Breast epithelium (tissue), 3 donors: ENCODE measurements at regions not wholly inside any gene's neighbourhood (a gene's known extent, or its start where the extent isn't known, plus 50 kb on each side); places are given as distances from the start of the nearest gene placed in this dataset.

ENCODE experiments used
- POLR2A ChIP-seq: fragments of 450-650 bp; IDR thresholded peaks from one replicate; pipeline ENCODE4 v1.6.1; 2016; ENCODE audit warnings: antibody characterized with exemption, mild to moderate bottlenecking, moderate library complexity
- POLR2AphosphoS5 ChIP-seq, 3 donors: sonication (generic); formaldehyde crosslinking; IDR thresholded peaks; one replicate each; pipeline ENCODE4 v1.6.1; 2017; ENCODE audit warnings: antibody characterized with exemption in 3 of 3
- TF ChIP-seq, protein P1 (sequence below), 3 donors: fragments of 450-650 bp; IDR thresholded peaks; one replicate each; pipeline ENCODE4 v1.5.1; 2016 to 2017; ENCODE audit warnings: antibody characterized with exemption in 3 of 3, mild to moderate bottlenecking in 3 of 3, moderate library complexity in 3 of 3

DNA sequence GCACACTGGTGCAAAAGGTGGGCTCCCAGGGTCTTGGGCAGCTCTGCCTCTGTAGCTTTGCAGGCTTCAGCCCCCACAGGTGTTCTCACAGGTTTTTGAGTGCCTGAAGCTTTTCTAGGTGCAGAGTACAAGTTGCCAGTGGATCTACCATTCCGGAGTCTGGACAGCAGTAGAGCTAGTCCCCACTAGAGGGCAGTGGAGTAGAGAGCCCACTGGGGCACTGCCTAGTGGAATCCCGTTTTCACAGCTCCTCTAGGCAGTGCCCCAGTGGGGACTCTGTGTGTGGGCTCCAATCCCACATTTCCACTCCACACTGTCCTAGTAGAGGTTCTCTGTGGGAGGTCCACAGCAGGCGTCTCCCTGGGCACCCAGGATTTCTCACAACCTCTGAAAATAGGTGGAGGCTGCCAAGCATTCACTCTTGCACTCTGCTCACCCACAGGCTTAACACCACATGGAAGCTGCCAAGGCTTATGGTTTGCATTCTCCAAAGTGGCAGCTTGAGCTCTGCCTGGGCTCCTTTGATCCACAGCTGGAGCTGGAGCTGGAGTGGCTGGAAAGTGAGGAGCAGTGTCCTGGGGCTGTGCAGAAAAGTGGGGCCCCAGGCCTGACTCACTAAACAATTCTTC, 86.3 kb upstream of the PROKR2 start:
- TF ChIP-seq, protein P1, sequence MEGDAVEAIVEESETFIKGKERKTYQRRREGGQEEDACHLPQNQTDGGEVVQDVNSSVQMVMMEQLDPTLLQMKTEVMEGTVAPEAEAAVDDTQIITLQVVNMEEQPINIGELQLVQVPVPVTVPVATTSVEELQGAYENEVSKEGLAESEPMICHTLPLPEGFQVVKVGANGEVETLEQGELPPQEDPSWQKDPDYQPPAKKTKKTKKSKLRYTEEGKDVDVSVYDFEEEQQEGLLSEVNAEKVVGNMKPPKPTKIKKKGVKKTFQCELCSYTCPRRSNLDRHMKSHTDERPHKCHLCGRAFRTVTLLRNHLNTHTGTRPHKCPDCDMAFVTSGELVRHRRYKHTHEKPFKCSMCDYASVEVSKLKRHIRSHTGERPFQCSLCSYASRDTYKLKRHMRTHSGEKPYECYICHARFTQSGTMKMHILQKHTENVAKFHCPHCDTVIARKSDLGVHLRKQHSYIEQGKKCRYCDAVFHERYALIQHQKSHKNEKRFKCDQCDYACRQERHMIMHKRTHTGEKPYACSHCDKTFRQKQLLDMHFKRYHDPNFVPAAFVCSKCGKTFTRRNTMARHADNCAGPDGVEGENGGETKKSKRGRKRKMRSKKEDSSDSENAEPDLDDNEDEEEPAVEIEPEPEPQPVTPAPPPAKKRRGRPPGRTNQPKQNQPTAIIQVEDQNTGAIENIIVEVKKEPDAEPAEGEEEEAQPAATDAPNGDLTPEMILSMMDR (IDR thresholded peaks at IDR 0.05) = no peak
- TF ChIP-seq POLR2A (no peak), POLR2AphosphoS5 (IDR thresholded peaks at IDR 0.05) (no peak)
